ENCODE measurements at regions not wholly inside any gene's neighbourhood (a gene's known extent, or its start where the extent isn't known, plus 50 kb on each side); places are given as distances from the start of the nearest gene placed in this dataset.

GRCh38 chr18:42185486-42185885 is 230.5 kb downstream of the PIK3C3 start:
- H3K4me3 ChIP-seq (ENCODE audit: low read length in 3 of 3) = no peak overlapping the region
- no peaks in the 10 kb centered on the region for H3K27me3 ChIP-seq (ENCODE audit: control insufficient read depth, insufficient read depth, low read length)
- no peaks in the 10 kb centered on the region for H3K36me3 ChIP-seq (ENCODE audit: control insufficient read depth in 2 of 3, insufficient read depth in 3 of 3, low read length in 3 of 3)
- H3K27ac ChIP-seq (ENCODE audit: low read depth in 2 of 2, low read length in 2 of 2) = no peak overlapping the region
- TF ChIP-seq, protein P1, sequence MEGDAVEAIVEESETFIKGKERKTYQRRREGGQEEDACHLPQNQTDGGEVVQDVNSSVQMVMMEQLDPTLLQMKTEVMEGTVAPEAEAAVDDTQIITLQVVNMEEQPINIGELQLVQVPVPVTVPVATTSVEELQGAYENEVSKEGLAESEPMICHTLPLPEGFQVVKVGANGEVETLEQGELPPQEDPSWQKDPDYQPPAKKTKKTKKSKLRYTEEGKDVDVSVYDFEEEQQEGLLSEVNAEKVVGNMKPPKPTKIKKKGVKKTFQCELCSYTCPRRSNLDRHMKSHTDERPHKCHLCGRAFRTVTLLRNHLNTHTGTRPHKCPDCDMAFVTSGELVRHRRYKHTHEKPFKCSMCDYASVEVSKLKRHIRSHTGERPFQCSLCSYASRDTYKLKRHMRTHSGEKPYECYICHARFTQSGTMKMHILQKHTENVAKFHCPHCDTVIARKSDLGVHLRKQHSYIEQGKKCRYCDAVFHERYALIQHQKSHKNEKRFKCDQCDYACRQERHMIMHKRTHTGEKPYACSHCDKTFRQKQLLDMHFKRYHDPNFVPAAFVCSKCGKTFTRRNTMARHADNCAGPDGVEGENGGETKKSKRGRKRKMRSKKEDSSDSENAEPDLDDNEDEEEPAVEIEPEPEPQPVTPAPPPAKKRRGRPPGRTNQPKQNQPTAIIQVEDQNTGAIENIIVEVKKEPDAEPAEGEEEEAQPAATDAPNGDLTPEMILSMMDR (IDR thresholded peaks at IDR 0.05; ENCODE audit: borderline replicate concordance, extremely low read depth, insufficient read depth) = no peak
- DNase-seq (no peak), FAIRE-seq (no peak)
- intact Hi-C loops (cut with DNase I) = no loop called here
- no peaks in the 10 kb centered on the region for H3K4me1 ChIP-seq (ENCODE audit: control insufficient read depth in 2 of 3, insufficient read depth in 2 of 3, low read depth in 1 of 3, low read length in 3 of 3)
- no peak overlapping the region for H3K9ac ChIP-seq (ENCODE audit: low read length in 3 of 3)
- H3K9me3 ChIP-seq (ENCODE audit: control insufficient read depth in 2 of 3, insufficient read depth in 1 of 3, low read length in 3 of 3) = peaks cover 0 to 5% (median 0%) of the 10 kb centered on the region in 3 donors

DNA sequence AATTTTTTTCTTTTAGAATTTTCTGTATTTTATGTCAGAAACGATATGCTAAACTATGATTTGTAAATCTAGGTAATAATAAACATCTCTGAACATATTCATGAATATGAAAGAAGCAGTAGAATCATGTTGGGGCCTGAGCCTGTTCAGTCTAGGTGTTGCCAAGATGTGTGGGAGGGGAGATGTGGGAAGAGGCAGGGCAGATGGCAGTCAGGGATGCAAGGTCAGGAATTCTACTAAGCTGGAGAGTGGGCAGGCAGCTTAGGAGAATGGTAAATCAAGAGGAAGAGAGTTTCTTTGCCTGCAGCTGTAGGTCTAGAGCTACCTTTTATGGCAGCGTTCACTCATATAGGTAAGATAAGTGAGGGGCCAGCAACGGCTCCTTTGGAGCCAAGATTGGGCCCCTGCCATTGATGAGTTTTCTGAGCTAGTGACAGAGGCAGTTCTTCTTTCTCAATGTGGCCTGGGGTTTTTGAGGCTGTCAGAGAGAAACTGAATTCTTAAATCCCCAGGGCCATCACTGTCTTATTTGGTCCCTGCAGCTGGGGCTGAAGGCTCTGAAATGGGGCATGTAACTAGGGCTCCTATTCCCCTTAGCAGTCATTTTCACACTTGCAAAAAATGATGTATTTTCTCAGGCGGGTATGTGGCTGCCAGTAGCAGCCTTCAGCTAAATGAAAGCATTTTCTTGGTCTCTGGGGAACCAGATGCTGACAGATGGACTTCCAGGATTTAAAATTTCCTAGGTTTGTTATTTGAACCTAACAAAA is 232.8 kb downstream of the PIK3C3 start:
- peak in 1 of 5 donors; percentile 36 for DNase-seq
- TF ChIP-seq, protein P1 (IDR thresholded peaks at IDR 0.05; ENCODE audit: borderline replicate concordance, extremely low read depth, insufficient read depth) = no peak

DNA sequence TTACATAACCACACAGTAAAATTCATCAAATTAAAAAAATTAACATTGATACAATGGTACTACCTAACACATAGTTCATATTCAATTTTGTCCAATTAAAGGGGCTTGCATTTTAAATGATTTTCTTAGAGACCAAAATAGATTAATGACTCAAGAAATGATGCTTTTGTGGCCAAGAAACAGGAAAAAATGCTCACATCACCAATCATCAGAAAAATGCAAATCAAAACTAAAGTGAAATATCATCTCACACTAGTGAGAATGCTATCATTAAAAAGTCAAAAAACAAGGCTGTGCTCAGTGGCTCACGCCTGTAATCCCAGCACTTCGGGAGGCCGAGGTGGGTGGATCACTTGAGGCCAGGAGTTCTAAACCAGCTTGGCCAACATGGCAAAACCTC is 235.6 kb downstream of the PIK3C3 start:
- no peaks in the 10 kb centered on the region for H3K27me3 ChIP-seq (ENCODE audit: control insufficient read depth, insufficient read depth, low read length)
- peaks cover 0 to 5% (median 0%) of the 10 kb centered on the region in 3 donors for H3K9me3 ChIP-seq (ENCODE audit: control insufficient read depth in 2 of 3, insufficient read depth in 1 of 3, low read length in 3 of 3)
- no peak overlapping the region for H3K27ac ChIP-seq (ENCODE audit: low read depth in 2 of 2, low read length in 2 of 2)
- DNase-seq = no peak
- no peak for FAIRE-seq
- no peaks in the 10 kb centered on the region for H3K36me3 ChIP-seq (ENCODE audit: control insufficient read depth in 2 of 3, insufficient read depth in 3 of 3, low read length in 3 of 3)
- intact Hi-C loops (cut with DNase I) = no loop called here
- TF ChIP-seq, protein P1 (IDR thresholded peaks at IDR 0.05; ENCODE audit: borderline replicate concordance, extremely low read depth, insufficient read depth) = no peak
- H3K9ac ChIP-seq (ENCODE audit: low read length in 3 of 3) = no peak overlapping the region
- H3K4me3 ChIP-seq (ENCODE audit: low read length in 3 of 3) = no peak overlapping the region
- H3K4me1 ChIP-seq (ENCODE audit: control insufficient read depth in 2 of 3, insufficient read depth in 2 of 3, low read depth in 1 of 3, low read length in 3 of 3) = no peaks in the 10 kb centered on the region

More for the DNA sequence above, 232.8 kb downstream of the PIK3C3 start:
- no peaks in the 10 kb centered on the region for H3K27me3 ChIP-seq (ENCODE audit: control insufficient read depth, insufficient read depth, low read length)
- peaks cover 0 to 5% (median 0%) of the 10 kb centered on the region in 3 donors for H3K9me3 ChIP-seq (ENCODE audit: control insufficient read depth in 2 of 3, insufficient read depth in 1 of 3, low read length in 3 of 3)
- no peak for FAIRE-seq
- no peaks in the 10 kb centered on the region for H3K4me1 ChIP-seq (ENCODE audit: control insufficient read depth in 2 of 3, insufficient read depth in 2 of 3, low read depth in 1 of 3, low read length in 3 of 3)
- intact Hi-C loops (cut with DNase I) = no loop called here
- H3K4me3 ChIP-seq (ENCODE audit: low read length in 3 of 3) = no peak overlapping the region
- no peak overlapping the region for H3K27ac ChIP-seq (ENCODE audit: low read depth in 2 of 2, low read length in 2 of 2)
- H3K9ac ChIP-seq (ENCODE audit: low read length in 3 of 3) = no peak overlapping the region
- H3K36me3 ChIP-seq (ENCODE audit: control insufficient read depth in 2 of 3, insufficient read depth in 3 of 3, low read length in 3 of 3) = no peaks in the 10 kb centered on the region
